ENCODE measurements at regions not wholly inside any gene's neighbourhood (a gene's known extent, or its start where the extent isn't known, plus 50 kb on each side); places are given as distances from the start of the nearest gene placed in this dataset.

- no peak for TF ChIP-seq POLR2A (IDR thresholded peaks at IDR 0.05)
- TF ChIP-seq CTCF (IDR thresholded peaks at IDR 0.05) = no peak
Measured at GRCh38 chr21:18771845-18772380, 368.3 kb upstream of the TMPRSS15 start.
